Esophagus squamous epithelium (tissue), 5 donors: ENCODE measurements at regions not wholly inside any gene's neighbourhood (a gene's known extent, or its start where the extent isn't known, plus 50 kb on each side); places are given as distances from the start of the nearest gene placed in this dataset.
"Not testable (repeated sequence)": the region's sequence is repeated elsewhere in the genome, so short reads cannot be mapped to it uniquely, and the experiment has no call there.

Experiments
- DNase-seq: peaks from one replicate; lab custom pipeline; 2025; lab: John Stamatoyannopoulos, UW
- H3K27ac ChIP-seq, 4 donors: fragments of 200-600 bp; sonication (generic); one replicate each; pipeline ENCODE4 v1.5.1; 2016 to 2019; ENCODE audit warnings: mild to moderate bottlenecking in 1 of 4
- H3K27me3 ChIP-seq, 4 donors: fragments of 200-600 bp; sonication (generic); 1 replicate in 3 of 4; 2 replicates in 1 of 4; pipeline versions ENCODE4 v1.5.1 to v1.6.0; 2017 to 2021; ENCODE audit warnings: antibody characterized with exemption in 1 of 4
- H3K36me3 ChIP-seq, 3 donors: fragments of 200-600 bp; sonication (generic); one replicate each; pipeline ENCODE4 v1.5.1; 2016 to 2019
- H3K4me1 ChIP-seq, 3 donors: fragments of 200-600 bp; sonication (generic); one replicate each; pipeline ENCODE4 v1.5.1; 2017 to 2019
- H3K4me3 ChIP-seq, 4 donors: fragments of 200-600 bp; sonication (generic); 1 replicate in 3 of 4; 2 replicates in 1 of 4; pipeline ENCODE4 v1.5.1; 2016 to 2019; ENCODE audit warnings: mild to moderate bottlenecking in 2 of 4, moderate library complexity in 1 of 4
- H3K9me3 ChIP-seq, 3 donors: fragments of 200-600 bp; sonication (generic); one replicate each; pipeline ENCODE4 v1.5.1; 2016 to 2019
- CTCF ChIP-seq, 6 experiments: fragments of 450-650 bp in 4 of 6; fragments of 200-600 bp in 2 of 6; sonication (generic) in 2 of 6; IDR thresholded peaks; one replicate each; pipeline ENCODE4 v1.5.1; 2016 to 2019; ENCODE audit warnings: antibody characterized with exemption in 6 of 6, mild to moderate bottlenecking in 4 of 6, moderate library complexity in 4 of 6
- POLR2A ChIP-seq, 4 donors: fragments of 450-650 bp; IDR thresholded peaks; one replicate each; pipeline ENCODE4 v1.6.1; 2017; ENCODE audit warnings: antibody characterized with exemption in 4 of 4, mild to moderate bottlenecking in 4 of 4, moderate library complexity in 3 of 4
- WGBS, 2 donors: methylation state at CpG; one replicate each; pipeline ENCODE4 v1.1.5; 2018; 5-methylcytosine and 5-hydroxymethylcytosine counted together
- intact Hi-C: fragments of 100-400 bp; cut with DNase I; formaldehyde crosslinking; loops from one replicate; pipeline ENCODE4 v1.15.0; 2022
- donor health status: DM: yes; HTN: yes; CAD: no.

- peaks cover 20 to 55% (median 31%) of the 10 kb centered on the region in 3 donors for H3K4me1 ChIP-seq
- 61 to 64% methylated on average over 2 of the region's 2 CpGs for WGBS, 2 donors
- peak overlapping the region in 3 of 4 donors; percentile 15 to 81 (median 76) for H3K27ac ChIP-seq
- DNase-seq: no peak
- no peaks in the 10 kb centered on the region for H3K36me3 ChIP-seq
- no peaks in the 10 kb centered on the region for H3K27me3 ChIP-seq
- no peaks in the 10 kb centered on the region for H3K9me3 ChIP-seq
- H3K4me3 ChIP-seq: no peak overlapping the region
- intact Hi-C loops: no loop called here
- TF ChIP-seq POLR2A (IDR thresholded peaks at IDR 0.05) (no peak), CTCF (IDR thresholded peaks at IDR 0.05) (no peak)
These were observed 344.6 kb downstream of the C12orf75 start for GRCh38 chr12:105674871-105675699.

GRCh38 chr12:105676694-105677093 is 346.2 kb downstream of the C12orf75 start:
- peak overlapping the region in 3 of 4 donors; percentile 76 to 81 (median 76) for H3K27ac ChIP-seq
- H3K9me3 ChIP-seq: no peaks in the 10 kb centered on the region
- no peak for TF ChIP-seq POLR2A (IDR thresholded peaks at IDR 0.05)
- no peak for TF ChIP-seq CTCF (IDR thresholded peaks at IDR 0.05)
- no peaks in the 10 kb centered on the region for H3K27me3 ChIP-seq
- no peaks in the 10 kb centered on the region for H3K36me3 ChIP-seq
- no peak for DNase-seq
- 28 to 34% methylated on average over 2 of the region's 2 CpGs for WGBS, 2 donors
- intact Hi-C loops: no loop called here
- no peak overlapping the region for H3K4me3 ChIP-seq
- H3K4me1 ChIP-seq: peaks cover 20 to 53% (median 30%) of the 10 kb centered on the region in 3 donors

- TF ChIP-seq CTCF (IDR thresholded peaks at IDR 0.05) (no peak), POLR2A (IDR thresholded peaks at IDR 0.05) (no peak)
- intact Hi-C loops: no loop called here
- H3K9me3 ChIP-seq: no peaks in the 10 kb centered on the region
These were observed 347.2 kb downstream of the C12orf75 start for GRCh38 chr12:105677672-105678071.

GRCh38 chr12:105679982-105680381 is 349.5 kb downstream of the C12orf75 start:
- Histone ChIP-seq H3K36me3 (no peaks in the 10 kb centered on the region), H3K27ac (no peak overlapping the region), H3K4me3 (no peak overlapping the region), H3K27me3 (no peaks in the 10 kb centered on the region), H3K4me1 (peaks cover 20 to 37% (median 21%) of the 10 kb centered on the region in 3 donors), H3K9me3 (no peaks in the 10 kb centered on the region)
- WGBS, 2 donors: 60 to 100% methylated on average over 1 of the region's 1 CpG
- no peak for TF ChIP-seq POLR2A (IDR thresholded peaks at IDR 0.05)
- TF ChIP-seq CTCF (IDR thresholded peaks at IDR 0.05): no peak
- DNase-seq: no peak
- intact Hi-C loops: no loop called here

More at GRCh38 chr12:105677672-105678071, 347.2 kb downstream of the C12orf75 start:
- Histone ChIP-seq H3K27ac (peak overlapping the region in 3 of 4 donors; percentile 76 to 81 (median 76)), H3K27me3 (no peaks in the 10 kb centered on the region), H3K4me1 (peaks cover 20 to 43% (median 21%) of the 10 kb centered on the region in 3 donors), H3K4me3 (no peak overlapping the region), H3K36me3 (no peaks in the 10 kb centered on the region)
- no peak for DNase-seq
- WGBS, 2 donors: 35 to 58% methylated on average over 2 of the region's 2 CpGs

- WGBS, 2 donors: 92 to 100% methylated on average over 2 of the region's 2 CpGs
- H3K27ac ChIP-seq: no peak overlapping the region
- TF ChIP-seq POLR2A (IDR thresholded peaks at IDR 0.05) (no peak), CTCF (IDR thresholded peaks at IDR 0.05) (no peak)
- H3K27me3 ChIP-seq: no peaks in the 10 kb centered on the region
- H3K9me3 ChIP-seq: no peaks in the 10 kb centered on the region
- H3K4me3 ChIP-seq: no peak overlapping the region
- no peak for DNase-seq
- no peaks in the 10 kb centered on the region for H3K36me3 ChIP-seq
- intact Hi-C loops: no loop called here
- H3K4me1 ChIP-seq: peaks cover 11 to 24% (median 15%) of the 10 kb centered on the region in 3 donors
These were observed 350.9 kb downstream of the C12orf75 start for GRCh38 chr12:105681341-105681740.

- H3K9me3 ChIP-seq, H3K4me1 ChIP-seq, H3K36me3 ChIP-seq, DNase-seq, H3K27me3 ChIP-seq, H3K4me3 ChIP-seq, H3K27ac ChIP-seq, intact Hi-C loops: not testable (repeated sequence)
- 77 to 80% methylated on average over 1 of the region's 1 CpG for WGBS, 2 donors
These were observed 352.3 kb downstream of the C12orf75 start for GRCh38 chr12:105682821-105683220.

GRCh38 chr12:105683836-105684235 is 353.3 kb downstream of the C12orf75 start:
- intact Hi-C loops, DNase-seq, H3K27me3 ChIP-seq, H3K9me3 ChIP-seq, H3K4me1 ChIP-seq, H3K4me3 ChIP-seq, H3K36me3 ChIP-seq, H3K27ac ChIP-seq: not testable (repeated sequence)
- 81 to 94% methylated on average over 3 to 4 of the region's 4 CpGs for WGBS, 2 donors
